ENCODE measurements at regions not wholly inside any gene's neighbourhood (a gene's known extent, or its start where the extent isn't known, plus 50 kb on each side); places are given as distances from the start of the nearest gene placed in this dataset.

- intact Hi-C loops (cut with DNase I; ENCODE audit: low total_unique reads), result no loop called here
- no peak for DNase-seq (ENCODE audit: low spot score in 2 of 2)
- WGBS, 2 donors, result 75 to 84% methylated on average over 3 of the region's 3 CpGs
- TF ChIP-seq, protein P1, sequence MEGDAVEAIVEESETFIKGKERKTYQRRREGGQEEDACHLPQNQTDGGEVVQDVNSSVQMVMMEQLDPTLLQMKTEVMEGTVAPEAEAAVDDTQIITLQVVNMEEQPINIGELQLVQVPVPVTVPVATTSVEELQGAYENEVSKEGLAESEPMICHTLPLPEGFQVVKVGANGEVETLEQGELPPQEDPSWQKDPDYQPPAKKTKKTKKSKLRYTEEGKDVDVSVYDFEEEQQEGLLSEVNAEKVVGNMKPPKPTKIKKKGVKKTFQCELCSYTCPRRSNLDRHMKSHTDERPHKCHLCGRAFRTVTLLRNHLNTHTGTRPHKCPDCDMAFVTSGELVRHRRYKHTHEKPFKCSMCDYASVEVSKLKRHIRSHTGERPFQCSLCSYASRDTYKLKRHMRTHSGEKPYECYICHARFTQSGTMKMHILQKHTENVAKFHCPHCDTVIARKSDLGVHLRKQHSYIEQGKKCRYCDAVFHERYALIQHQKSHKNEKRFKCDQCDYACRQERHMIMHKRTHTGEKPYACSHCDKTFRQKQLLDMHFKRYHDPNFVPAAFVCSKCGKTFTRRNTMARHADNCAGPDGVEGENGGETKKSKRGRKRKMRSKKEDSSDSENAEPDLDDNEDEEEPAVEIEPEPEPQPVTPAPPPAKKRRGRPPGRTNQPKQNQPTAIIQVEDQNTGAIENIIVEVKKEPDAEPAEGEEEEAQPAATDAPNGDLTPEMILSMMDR (IDR thresholded peaks at IDR 0.05), result no peak
- no peak overlapping the region for H3K4me3 ChIP-seq (ENCODE audit: low read depth, poor library complexity, severe bottlenecking)
Measured at GRCh38 chr9:78559449-78559885, 262.5 kb downstream of the PSAT1 start.

- no peak overlapping the region for H3K4me3 ChIP-seq (ENCODE audit: low read depth, poor library complexity, severe bottlenecking)
- intact Hi-C loops (cut with DNase I; ENCODE audit: low total_unique reads), result no loop called here
- WGBS, 2 donors, result 77 to 87% methylated on average over 1 of the region's 1 CpG
- DNase-seq (ENCODE audit: low spot score in 2 of 2), result no peak
- no peak for TF ChIP-seq POLR2A (IDR thresholded peaks at IDR 0.05)
- TF ChIP-seq, protein P1 (IDR thresholded peaks at IDR 0.05), result no peak
Measured at GRCh38 chr9:78562021-78562420, 265.1 kb downstream of the PSAT1 start.

DNA sequence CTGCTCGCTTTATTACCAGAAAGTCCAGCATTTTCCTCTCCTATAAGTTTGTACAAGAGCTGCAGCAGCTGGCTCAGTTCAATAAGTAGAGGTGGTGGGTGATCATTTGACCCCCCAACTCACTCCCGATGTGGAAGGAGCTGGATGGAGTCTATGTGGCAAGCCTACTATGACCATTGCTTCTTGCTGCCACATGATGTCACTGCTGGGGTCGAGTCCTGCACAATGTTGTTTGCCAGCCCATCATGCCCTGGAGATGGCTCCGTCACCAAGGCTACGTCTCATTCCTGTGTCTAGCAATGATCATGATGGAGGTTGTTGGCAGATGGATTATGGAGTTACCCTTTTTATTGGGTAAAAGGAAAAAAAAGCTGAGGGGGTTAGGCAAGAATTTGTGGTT, 266.3 kb downstream of the PSAT1 start:
- TF ChIP-seq, protein P1 (IDR thresholded peaks at IDR 0.05), result no peak
- TF ChIP-seq POLR2A (IDR thresholded peaks at IDR 0.05), result no peak
- no peak for DNase-seq (ENCODE audit: low spot score in 2 of 2)
- H3K4me3 ChIP-seq (ENCODE audit: low read depth, poor library complexity, severe bottlenecking), result no peak overlapping the region
- intact Hi-C loops (cut with DNase I; ENCODE audit: low total_unique reads), result no loop called here
- WGBS, 2 donors, result 82 to 87% methylated on average over 5 of the region's 5 CpGs

DNA sequence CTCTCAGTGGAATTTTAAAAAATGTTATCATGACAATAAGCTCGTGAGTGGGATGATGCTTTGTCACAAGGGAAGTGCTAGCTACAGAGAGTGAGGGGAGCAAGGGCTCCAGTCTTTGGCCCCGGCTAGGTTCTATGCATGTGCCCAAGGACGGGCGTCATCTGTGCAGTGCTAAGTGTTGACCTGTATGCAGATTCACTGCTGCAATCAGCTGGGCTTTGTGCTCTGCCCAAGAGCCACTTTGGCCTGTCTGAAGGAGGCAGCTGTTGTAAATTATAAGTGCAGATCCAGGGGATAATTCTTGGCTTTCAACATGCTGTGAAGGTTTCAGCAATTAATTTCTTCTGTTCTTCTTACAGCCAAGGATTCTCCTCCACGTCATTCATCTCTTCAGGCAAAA, 268.6 kb downstream of the PSAT1 start:
- intact Hi-C loops (cut with DNase I; ENCODE audit: low total_unique reads), result no loop called here
- TF ChIP-seq, protein P1 (IDR thresholded peaks at IDR 0.05), result no peak
- TF ChIP-seq POLR2A (IDR thresholded peaks at IDR 0.05), result no peak
- no peak for DNase-seq (ENCODE audit: low spot score in 2 of 2)
- H3K4me3 ChIP-seq (ENCODE audit: low read depth, poor library complexity, severe bottlenecking), result no peak overlapping the region
- 54% methylated on average over 5 of the region's 5 CpGs for WGBS, 2 donors

GRCh38 chr9:78566521-78566920, 269.6 kb downstream of the PSAT1 start:
- H3K4me3 ChIP-seq (ENCODE audit: low read depth, poor library complexity, severe bottlenecking), result no peak overlapping the region
- intact Hi-C loops (cut with DNase I; ENCODE audit: low total_unique reads), result no loop called here
- TF ChIP-seq POLR2A (IDR thresholded peaks at IDR 0.05), result no peak
- TF ChIP-seq, protein P1 (IDR thresholded peaks at IDR 0.05), result no peak
- no peak for DNase-seq (ENCODE audit: low spot score in 2 of 2)
- 78 to 81% methylated on average over 2 of the region's 2 CpGs for WGBS, 2 donors

- intact Hi-C loops (cut with DNase I; ENCODE audit: low total_unique reads), result no loop called here
- no peak for DNase-seq (ENCODE audit: low spot score in 2 of 2)
- WGBS, 2 donors, result 84 to 85% methylated on average over 5 of the region's 5 CpGs
- no peak overlapping the region for H3K4me3 ChIP-seq (ENCODE audit: low read depth, poor library complexity, severe bottlenecking)
- TF ChIP-seq, protein P1 (IDR thresholded peaks at IDR 0.05), result no peak
- TF ChIP-seq POLR2A (IDR thresholded peaks at IDR 0.05), result no peak
Measured at GRCh38 chr9:78566948-78567675, 270.2 kb downstream of the PSAT1 start.
